ENCODE measurements at regions not wholly inside any gene's neighbourhood (a gene's known extent, or its start where the extent isn't known, plus 50 kb on each side); places are given as distances from the start of the nearest gene placed in this dataset.

DNA sequence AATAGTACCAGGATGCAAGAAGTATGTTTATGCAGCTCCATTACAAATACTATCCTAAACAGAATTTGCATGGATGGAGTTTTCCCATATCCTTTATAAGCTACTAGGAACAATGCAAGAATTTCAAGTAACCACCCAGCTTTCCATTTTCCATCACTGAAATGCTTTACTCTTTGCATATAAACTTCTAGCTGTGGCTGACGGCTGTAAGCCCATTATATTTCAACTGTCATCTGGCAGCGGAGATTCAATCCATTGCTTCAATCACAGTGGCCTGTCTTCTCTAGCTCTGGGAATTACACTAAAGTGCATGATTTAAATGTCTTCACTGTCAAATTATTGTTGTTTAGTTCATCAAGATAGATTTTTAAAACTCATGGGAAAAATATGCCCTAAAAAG lies 64.2 kb upstream of the PAM start:
- no peak for DNase-seq (ENCODE audit: low spot score)
- no peak overlapping the region for H2AFZ ChIP-seq (ENCODE audit: low read length)
- ChIA-PET CTCF (ENCODE audit: unreplicated experiment) (no interaction called here), POLR2A (no interaction called here)
- no peak overlapping the region for H3K4me2 ChIP-seq (ENCODE audit: low read length)
- TF ChIP-seq, protein P1, sequence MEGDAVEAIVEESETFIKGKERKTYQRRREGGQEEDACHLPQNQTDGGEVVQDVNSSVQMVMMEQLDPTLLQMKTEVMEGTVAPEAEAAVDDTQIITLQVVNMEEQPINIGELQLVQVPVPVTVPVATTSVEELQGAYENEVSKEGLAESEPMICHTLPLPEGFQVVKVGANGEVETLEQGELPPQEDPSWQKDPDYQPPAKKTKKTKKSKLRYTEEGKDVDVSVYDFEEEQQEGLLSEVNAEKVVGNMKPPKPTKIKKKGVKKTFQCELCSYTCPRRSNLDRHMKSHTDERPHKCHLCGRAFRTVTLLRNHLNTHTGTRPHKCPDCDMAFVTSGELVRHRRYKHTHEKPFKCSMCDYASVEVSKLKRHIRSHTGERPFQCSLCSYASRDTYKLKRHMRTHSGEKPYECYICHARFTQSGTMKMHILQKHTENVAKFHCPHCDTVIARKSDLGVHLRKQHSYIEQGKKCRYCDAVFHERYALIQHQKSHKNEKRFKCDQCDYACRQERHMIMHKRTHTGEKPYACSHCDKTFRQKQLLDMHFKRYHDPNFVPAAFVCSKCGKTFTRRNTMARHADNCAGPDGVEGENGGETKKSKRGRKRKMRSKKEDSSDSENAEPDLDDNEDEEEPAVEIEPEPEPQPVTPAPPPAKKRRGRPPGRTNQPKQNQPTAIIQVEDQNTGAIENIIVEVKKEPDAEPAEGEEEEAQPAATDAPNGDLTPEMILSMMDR (conservative IDR thresholded peaks at IDR 0.05; ENCODE audit: low read length): no peak
- TF ChIP-seq EZH2phosphoT487 (IDR thresholded peaks at IDR 0.05; ENCODE audit: borderline replicate concordance, low read depth, low read length): no peak
- no peak overlapping the region for H3K27ac ChIP-seq (ENCODE audit: low read depth, low read length, poor library complexity, severe bottlenecking)
- intact Hi-C loops (cut with micrococcal nuclease; ENCODE audit: unreplicated experiment): no loop called here
- no peaks in the 10 kb centered on the region for H3K4me1 ChIP-seq (ENCODE audit: insufficient read depth, low read length, poor library complexity, severe bottlenecking)
- no peaks in the 10 kb centered on the region for H3K79me2 ChIP-seq (ENCODE audit: insufficient read depth, low read depth, low read length)
- no peak overlapping the region for H3K4me3 ChIP-seq (ENCODE audit: low read depth, low read length, poor library complexity, severe bottlenecking)
- no peaks in the 10 kb centered on the region for H3K36me3 ChIP-seq (ENCODE audit: insufficient read depth, low read length)
- H4K20me1 ChIP-seq (ENCODE audit: insufficient read depth, low read length): no peaks in the 10 kb centered on the region
- no TSS peak for BruUV-seq (replicated peaks)
- H3K9me3 ChIP-seq (ENCODE audit: low read length): no peaks in the 10 kb centered on the region
- no peaks in the 10 kb centered on the region for H3K9me2 ChIP-seq (ENCODE audit: insufficient read depth, low read length)

GRCh38 chr5:102691434-102691833 lies 63.7 kb upstream of the PAM start:
- Histone ChIP-seq H3K27ac (ENCODE audit: low read depth, low read length, poor library complexity, severe bottlenecking) (no peak overlapping the region), H3K4me1 (ENCODE audit: insufficient read depth, low read length, poor library complexity, severe bottlenecking) (no peaks in the 10 kb centered on the region), H3K79me2 (ENCODE audit: insufficient read depth, low read depth, low read length) (no peaks in the 10 kb centered on the region), H3K4me2 (ENCODE audit: low read length) (no peak overlapping the region), H3K9me3 (ENCODE audit: low read length) (no peaks in the 10 kb centered on the region), H2AFZ (ENCODE audit: low read length) (no peak overlapping the region), H3K36me3 (ENCODE audit: insufficient read depth, low read length) (no peaks in the 10 kb centered on the region), H3K9me2 (ENCODE audit: insufficient read depth, low read length) (no peaks in the 10 kb centered on the region), H3K4me3 (ENCODE audit: low read depth, low read length, poor library complexity, severe bottlenecking) (no peak overlapping the region), H4K20me1 (ENCODE audit: insufficient read depth, low read length) (no peaks in the 10 kb centered on the region)
- no TSS peak for BruUV-seq (replicated peaks)
- TF ChIP-seq, protein P1 (conservative IDR thresholded peaks at IDR 0.05; ENCODE audit: low read length): no peak
- no peak for TF ChIP-seq EZH2phosphoT487 (IDR thresholded peaks at IDR 0.05; ENCODE audit: borderline replicate concordance, low read depth, low read length)
- DNase-seq (ENCODE audit: low spot score): no peak
- intact Hi-C loops (cut with micrococcal nuclease; ENCODE audit: unreplicated experiment): no loop called here
- ChIA-PET POLR2A (no interaction called here), CTCF (ENCODE audit: unreplicated experiment) (no interaction called here)

GRCh38 chr5:102700120-102700831 lies 54.8 kb upstream of the PAM start:
- BruUV-seq (replicated peaks): no TSS peak
- POLR2A ChIA-PET: interaction anchor here (0.6 kb wide), 1 partner anchor 58 kb away, joined by 3 read pairs; no protein-coding TSS in a partner anchor
- CTCF ChIA-PET (ENCODE audit: unreplicated experiment): no interaction called here

More at GRCh38 chr5:102700120-102700831, 54.8 kb upstream of the PAM start:
- Histone ChIP-seq H3K36me3 (ENCODE audit: insufficient read depth, low read length) (no peaks in the 10 kb centered on the region), H3K4me3 (ENCODE audit: low read depth, low read length, poor library complexity, severe bottlenecking) (no peak overlapping the region), H3K9me2 (ENCODE audit: insufficient read depth, low read length) (no peaks in the 10 kb centered on the region), H4K20me1 (ENCODE audit: insufficient read depth, low read length) (no peaks in the 10 kb centered on the region), H3K9me3 (ENCODE audit: low read length) (no peaks in the 10 kb centered on the region), H2AFZ (ENCODE audit: low read length) (no peak overlapping the region), H3K27ac (ENCODE audit: low read depth, low read length, poor library complexity, severe bottlenecking) (no peak overlapping the region), H3K4me2 (ENCODE audit: low read length) (no peak overlapping the region), H3K79me2 (ENCODE audit: insufficient read depth, low read depth, low read length) (no peaks in the 10 kb centered on the region), H3K4me1 (ENCODE audit: insufficient read depth, low read length, poor library complexity, severe bottlenecking) (no peaks in the 10 kb centered on the region)
- DNase-seq (ENCODE audit: low spot score): no peak
- TF ChIP-seq, protein P1 (conservative IDR thresholded peaks at IDR 0.05; ENCODE audit: low read length): no peak
- no peak for TF ChIP-seq EZH2phosphoT487 (IDR thresholded peaks at IDR 0.05; ENCODE audit: borderline replicate concordance, low read depth, low read length)
- intact Hi-C loops (cut with micrococcal nuclease; ENCODE audit: unreplicated experiment): no loop called here

Measured in OCI-LY7 (cell line).